Parathyroid adenoma (tissue), 2 donors: ENCODE measurements at regions not wholly inside any gene's neighbourhood (a gene's known extent, or its start where the extent isn't known, plus 50 kb on each side); places are given as distances from the start of the nearest gene placed in this dataset.

Experiments
- H2AFZ ChIP-seq: fragments of 300-600 bp; sonication (generic); one replicate; pipeline ENCODE4 v1.7.0; 2017; ENCODE audit warnings: antibody characterized with exemption, mild to moderate bottlenecking
- H3K27ac ChIP-seq: fragments of 300-600 bp; sonication (generic); one replicate; pipeline ENCODE4 v1.7.0; 2017
- H3K27me3 ChIP-seq: fragments of 300-600 bp; sonication (generic); one replicate; pipeline ENCODE4 v1.7.0; 2017; ENCODE audit warnings: low read length; ENCODE audit not compliant: control insufficient read depth, insufficient read depth
- H3K36me3 ChIP-seq: fragments of 300-600 bp; sonication (generic); one replicate; pipeline ENCODE4 v1.7.0; 2017; ENCODE audit warnings: low read length; ENCODE audit not compliant: control insufficient read depth, insufficient read depth
- H3K4me1 ChIP-seq: fragments of 300-600 bp; sonication (generic); one replicate; pipeline ENCODE4 v1.7.0; 2017; ENCODE audit warnings: control low read depth
- H3K4me2 ChIP-seq: fragments of 300-600 bp; sonication (generic); one replicate; pipeline ENCODE4 v1.7.0; 2017; ENCODE audit warnings: low read length
- H3K4me3 ChIP-seq: fragments of 300-600 bp; sonication (generic); one replicate; pipeline ENCODE4 v1.7.0; 2017; ENCODE audit warnings: low read depth, low read length
- H3K79me2 ChIP-seq: fragments of 300-600 bp; sonication (generic); one replicate; pipeline ENCODE4 v1.7.0; 2017; ENCODE audit warnings: control low read depth
- H3K9ac ChIP-seq: fragments of 300-600 bp; sonication (generic); one replicate; pipeline ENCODE4 v1.7.0; 2017; ENCODE audit warnings: mild to moderate bottlenecking
- H3K9me3 ChIP-seq: fragments of 300-600 bp; sonication (generic); one replicate; pipeline ENCODE4 v1.7.0; 2017; ENCODE audit warnings: low read length; ENCODE audit not compliant: control insufficient read depth
- TF ChIP-seq, protein P1 (sequence below): fragments of 300-600 bp; sonication (generic); IDR thresholded peaks from one replicate; pipeline ENCODE4 v1.7.0; 2017; ENCODE audit warnings: antibody characterized with exemption, mild to moderate bottlenecking
- donor health status: primary hyperparathyroidism.

- TF ChIP-seq, protein P1, sequence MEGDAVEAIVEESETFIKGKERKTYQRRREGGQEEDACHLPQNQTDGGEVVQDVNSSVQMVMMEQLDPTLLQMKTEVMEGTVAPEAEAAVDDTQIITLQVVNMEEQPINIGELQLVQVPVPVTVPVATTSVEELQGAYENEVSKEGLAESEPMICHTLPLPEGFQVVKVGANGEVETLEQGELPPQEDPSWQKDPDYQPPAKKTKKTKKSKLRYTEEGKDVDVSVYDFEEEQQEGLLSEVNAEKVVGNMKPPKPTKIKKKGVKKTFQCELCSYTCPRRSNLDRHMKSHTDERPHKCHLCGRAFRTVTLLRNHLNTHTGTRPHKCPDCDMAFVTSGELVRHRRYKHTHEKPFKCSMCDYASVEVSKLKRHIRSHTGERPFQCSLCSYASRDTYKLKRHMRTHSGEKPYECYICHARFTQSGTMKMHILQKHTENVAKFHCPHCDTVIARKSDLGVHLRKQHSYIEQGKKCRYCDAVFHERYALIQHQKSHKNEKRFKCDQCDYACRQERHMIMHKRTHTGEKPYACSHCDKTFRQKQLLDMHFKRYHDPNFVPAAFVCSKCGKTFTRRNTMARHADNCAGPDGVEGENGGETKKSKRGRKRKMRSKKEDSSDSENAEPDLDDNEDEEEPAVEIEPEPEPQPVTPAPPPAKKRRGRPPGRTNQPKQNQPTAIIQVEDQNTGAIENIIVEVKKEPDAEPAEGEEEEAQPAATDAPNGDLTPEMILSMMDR: no peak
Measured at GRCh38 chr5:128615578-128615977, 77.5 kb upstream of the FBN2 start.

DNA sequence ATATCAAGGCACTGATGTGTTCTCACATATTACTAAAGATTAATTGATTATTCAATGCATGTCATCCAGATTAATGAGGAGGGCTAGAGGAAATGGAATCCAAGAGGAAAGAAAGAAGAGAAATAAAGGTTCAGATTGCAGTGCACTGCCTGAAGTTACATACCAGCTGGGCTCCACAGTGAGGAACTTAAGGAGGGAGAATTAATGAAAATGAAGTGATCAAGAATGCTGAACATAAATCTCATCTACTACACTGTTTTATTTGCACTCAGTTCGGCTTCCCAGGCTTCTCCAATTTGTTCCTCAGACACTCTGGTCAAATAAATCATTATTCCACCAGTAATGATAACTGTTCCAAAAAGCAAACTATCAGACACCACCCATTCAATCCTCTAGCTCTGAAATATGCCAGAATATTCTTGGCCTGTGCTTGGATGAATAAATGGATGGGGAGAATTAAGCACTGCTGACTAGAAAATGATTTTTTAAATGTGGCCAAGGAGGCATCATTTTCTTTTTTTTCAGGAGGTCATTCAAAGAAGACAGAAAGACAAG, 88.6 kb upstream of the FBN2 start:
- Histone ChIP-seq H3K9me3 (no peaks in the 10 kb centered on the region), H3K4me2 (no peak overlapping the region), H3K79me2 (no peaks in the 10 kb centered on the region), H3K4me1 (no peaks in the 10 kb centered on the region), H3K9ac (no peak overlapping the region), H3K4me3 (no peak overlapping the region), H3K36me3 (no peaks in the 10 kb centered on the region), H3K27me3 (no peaks in the 10 kb centered on the region), H2AFZ (no peak overlapping the region), H3K27ac (no peak overlapping the region)
- TF ChIP-seq, protein P1: no peak

More at GRCh38 chr5:128615578-128615977, 77.5 kb upstream of the FBN2 start:
- no peaks in the 10 kb centered on the region for H3K79me2 ChIP-seq
- no peaks in the 10 kb centered on the region for H3K4me1 ChIP-seq
- no peaks in the 10 kb centered on the region for H3K27me3 ChIP-seq
- H3K27ac ChIP-seq: no peak overlapping the region
- H2AFZ ChIP-seq: no peak overlapping the region
- H3K36me3 ChIP-seq: no peaks in the 10 kb centered on the region
- H3K9ac ChIP-seq: no peak overlapping the region
- H3K4me2 ChIP-seq: no peak overlapping the region
- no peak overlapping the region for H3K4me3 ChIP-seq
- no peaks in the 10 kb centered on the region for H3K9me3 ChIP-seq

DNA sequence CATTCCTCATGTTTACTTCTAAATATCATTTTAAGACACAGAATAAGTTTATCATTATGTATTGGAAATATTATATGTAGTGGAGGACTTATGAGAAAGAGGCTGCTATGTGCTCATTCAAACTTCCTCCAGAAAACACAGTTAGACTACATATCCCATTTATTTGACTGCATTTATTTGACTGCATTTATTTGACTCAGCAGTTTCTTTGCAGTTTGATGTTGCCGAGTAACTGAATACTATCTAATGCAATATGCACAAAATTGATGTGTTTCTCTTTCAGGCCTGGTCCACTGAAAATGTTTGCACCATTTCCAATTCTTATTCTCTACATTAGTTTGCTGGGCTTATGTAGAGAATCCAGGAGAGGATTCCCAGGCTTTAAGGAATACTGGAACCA, 89.9 kb upstream of the FBN2 start:
- H3K4me2 ChIP-seq: no peak overlapping the region
- no peak overlapping the region for H3K9ac ChIP-seq
- H3K27me3 ChIP-seq: no peaks in the 10 kb centered on the region
- H3K79me2 ChIP-seq: no peaks in the 10 kb centered on the region
- H3K9me3 ChIP-seq: no peaks in the 10 kb centered on the region
- no peaks in the 10 kb centered on the region for H3K4me1 ChIP-seq
- no peaks in the 10 kb centered on the region for H3K36me3 ChIP-seq
- no peak overlapping the region for H2AFZ ChIP-seq
- TF ChIP-seq, protein P1: no peak
- no peak overlapping the region for H3K4me3 ChIP-seq
- H3K27ac ChIP-seq: no peak overlapping the region

GRCh38 chr5:128629157-128629556, 91.1 kb upstream of the FBN2 start:
- Histone ChIP-seq H3K4me1 (no peaks in the 10 kb centered on the region), H3K4me3 (no peak overlapping the region), H2AFZ (no peak overlapping the region), H3K9ac (no peak overlapping the region), H3K4me2 (no peak overlapping the region), H3K36me3 (no peaks in the 10 kb centered on the region), H3K79me2 (no peaks in the 10 kb centered on the region), H3K27me3 (no peaks in the 10 kb centered on the region), H3K27ac (no peak overlapping the region), H3K9me3 (no peaks in the 10 kb centered on the region)
- TF ChIP-seq, protein P1: no peak

DNA sequence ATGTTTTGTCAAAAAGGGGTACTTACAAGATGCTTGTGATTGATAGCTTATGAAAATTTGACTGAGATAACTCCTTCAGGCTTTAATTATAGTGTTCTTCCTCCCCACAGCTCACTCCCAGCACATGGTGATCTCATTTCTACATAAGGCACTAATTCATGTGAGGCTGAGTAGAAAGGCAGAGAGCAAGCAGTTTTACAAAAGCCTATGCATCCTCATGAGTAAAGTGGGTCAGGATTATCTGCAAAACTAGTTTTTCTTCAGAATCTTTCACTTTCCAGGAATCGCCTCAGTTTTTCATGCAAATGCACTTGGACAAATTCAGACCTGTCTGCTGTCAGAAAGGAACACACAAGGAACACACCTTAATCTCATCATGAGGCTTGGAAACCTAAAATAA, 92.1 kb upstream of the FBN2 start:
- Histone ChIP-seq H3K79me2 (no peaks in the 10 kb centered on the region), H2AFZ (no peak overlapping the region), H3K4me1 (no peaks in the 10 kb centered on the region), H3K36me3 (no peaks in the 10 kb centered on the region), H3K27ac (no peak overlapping the region), H3K4me3 (no peak overlapping the region), H3K27me3 (no peaks in the 10 kb centered on the region), H3K4me2 (no peak overlapping the region), H3K9me3 (no peaks in the 10 kb centered on the region), H3K9ac (no peak overlapping the region)
- TF ChIP-seq, protein P1: no peak
